Right ventricle myocardium superior (tissue), 1 donor: ENCODE measurements at regions not wholly inside any gene's neighbourhood (a gene's known extent, or its start where the extent isn't known, plus 50 kb on each side); places are given as distances from the start of the nearest gene placed in this dataset.
A peak's percentile ranks its signal among the peaks of the same experiment; 100 is the strongest.

Source experiments
- ATAC-seq: fragments of 200-7000 bp; cut with Tn5 transposase; one replicate; pipeline ENCODE4 v1.9.1; 2020; ENCODE audit warnings: mild to moderate bottlenecking; ENCODE audit not compliant: poor library complexity
- DNase-seq: peaks from one replicate; pipeline ENCODE4 v3.0.0-alpha.2; 2020
- intact Hi-C: fragments of 100-400 bp; cut with DNase I; formaldehyde crosslinking; loops from one replicate; pipeline ENCODE4 v1.11.2; 2022
- donor health status: DM: no; HTN: yes; CAD: no; lungs with severe emphysema.

DNA sequence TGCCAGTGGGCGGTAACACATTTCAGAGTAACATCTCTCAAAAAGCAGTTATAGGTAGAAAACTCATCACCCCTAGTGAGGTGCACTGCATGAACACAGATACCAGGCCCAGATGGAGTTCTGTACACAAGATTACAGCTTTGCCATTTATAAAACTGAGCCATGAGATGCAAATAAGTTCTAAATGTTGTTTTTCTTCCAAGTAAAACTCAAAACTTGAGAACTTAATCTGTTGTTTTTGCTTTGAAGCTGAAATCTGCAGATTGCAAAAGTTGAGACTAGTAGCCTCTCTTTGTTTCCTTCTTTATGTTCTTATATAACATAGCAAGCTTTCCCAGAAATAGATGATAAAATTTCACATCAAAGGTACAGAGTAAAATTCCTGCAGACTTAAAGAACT is 434.1 kb downstream of the PLK2 start:
- ATAC-seq (no peak), DNase-seq (no peak)
- intact Hi-C loops: no loop called here

DNA sequence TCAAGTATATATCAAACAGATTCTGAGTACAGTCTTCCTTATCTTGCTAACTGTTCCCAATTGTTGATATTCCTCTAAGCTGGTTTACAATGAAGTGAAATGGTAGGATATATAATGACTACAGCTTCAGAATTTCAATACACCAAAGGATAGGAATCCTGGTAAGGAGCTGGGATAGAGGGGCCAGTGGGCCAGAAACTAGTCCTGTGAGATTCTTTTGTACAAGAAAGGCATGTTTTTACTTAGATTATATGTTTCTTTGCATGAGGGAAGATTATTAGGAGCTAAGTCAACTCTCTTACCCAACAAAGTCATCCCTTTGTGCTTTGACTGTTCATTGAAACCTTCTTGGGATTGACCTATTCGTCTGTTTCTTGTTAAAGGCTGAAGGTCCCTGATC is 435.7 kb downstream of the PLK2 start:
- DNase-seq (no peak), ATAC-seq (no peak)
- intact Hi-C loops: no loop called here

DNA sequence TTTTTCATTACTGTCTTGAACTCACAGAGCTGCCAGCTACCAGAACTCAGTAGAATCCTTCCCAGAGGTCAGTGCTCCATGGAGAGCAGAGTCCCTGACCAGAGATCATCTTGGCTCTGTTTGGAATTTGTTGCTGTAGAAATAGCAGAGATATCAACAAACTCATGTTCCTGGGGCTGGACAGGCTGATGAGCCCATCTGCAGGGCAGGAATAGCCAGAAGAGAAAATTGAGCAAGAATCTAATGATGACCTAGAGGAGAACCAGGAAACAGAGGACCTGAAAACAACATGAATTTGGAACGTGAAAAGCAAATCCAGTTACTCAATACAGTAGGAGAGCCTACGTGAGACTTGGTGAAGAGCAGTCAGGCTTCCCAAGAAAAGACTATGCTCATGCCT is 437.8 kb downstream of the PLK2 start:
- intact Hi-C loops: no loop called here
- DNase-seq: no peak

DNA sequence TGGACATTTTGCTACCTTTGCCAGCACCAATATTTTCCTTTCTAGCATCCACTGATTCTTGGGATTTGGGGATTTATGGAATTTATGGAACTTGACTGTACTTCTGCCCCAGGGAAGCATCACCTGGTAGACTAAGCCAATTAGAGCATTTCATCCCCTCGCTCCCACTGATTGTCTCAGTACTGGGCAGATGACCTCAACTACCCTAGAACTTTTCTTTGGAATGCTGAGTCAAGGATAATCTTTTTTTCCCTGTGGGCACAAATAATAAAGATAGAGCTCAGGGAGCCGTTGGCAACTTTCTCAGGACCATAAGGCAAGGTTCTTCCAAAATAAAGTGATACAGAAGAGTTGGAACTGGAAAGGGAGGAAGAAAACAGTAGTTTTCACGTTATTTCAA is 438.4 kb downstream of the PLK2 start:
- intact Hi-C loops: no loop called here
- DNase-seq (no peak), ATAC-seq (no peak)

More for the DNA sequence above, 437.8 kb downstream of the PLK2 start:
- ATAC-seq: peak; percentile 60

DNA sequence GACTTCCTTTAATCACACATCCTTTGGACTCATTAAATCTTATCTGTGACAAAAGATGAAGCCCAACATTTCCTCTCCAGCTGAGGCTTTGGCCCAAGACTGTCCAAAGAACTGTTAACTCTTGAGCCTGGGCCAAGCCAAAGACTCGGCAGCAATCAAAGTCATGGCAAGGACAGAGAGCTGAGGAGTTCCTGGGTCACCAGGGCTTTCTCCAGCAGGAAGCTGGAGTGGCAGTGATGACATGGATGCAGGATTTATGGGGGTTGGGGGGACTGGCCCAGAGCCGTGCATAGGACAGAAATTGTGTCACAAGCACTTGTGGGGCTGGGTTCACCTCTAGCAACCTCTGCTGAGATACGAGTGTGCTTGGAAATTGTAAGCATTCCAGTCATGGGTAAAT is 440.3 kb downstream of the PLK2 start:
- intact Hi-C loops: no loop called here
- peak; percentile 95 for ATAC-seq

DNA sequence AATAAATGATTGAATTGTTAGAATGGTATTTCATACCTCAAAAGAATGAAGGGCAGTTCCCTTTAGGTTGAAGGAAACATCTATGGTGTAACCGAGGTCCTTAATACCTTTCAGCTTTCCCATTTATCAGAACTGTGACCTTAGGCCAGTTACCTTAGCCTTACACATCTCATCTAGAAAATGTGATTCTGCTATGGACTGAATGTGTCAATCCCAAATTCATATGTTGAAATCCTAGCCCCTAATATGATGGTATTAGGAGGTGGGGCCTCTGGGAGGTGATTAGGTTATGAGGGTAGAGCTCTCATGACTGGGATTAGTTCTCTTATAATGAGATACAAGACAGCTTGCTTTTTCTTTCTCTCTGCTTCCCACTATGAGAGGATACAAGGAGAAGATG is 441.9 kb downstream of the PLK2 start:
- ATAC-seq: no peak
- DNase-seq: no peak
- intact Hi-C loops: no loop called here

More for the DNA sequence above, 440.3 kb downstream of the PLK2 start:
- peak; percentile 80 for DNase-seq

DNA sequence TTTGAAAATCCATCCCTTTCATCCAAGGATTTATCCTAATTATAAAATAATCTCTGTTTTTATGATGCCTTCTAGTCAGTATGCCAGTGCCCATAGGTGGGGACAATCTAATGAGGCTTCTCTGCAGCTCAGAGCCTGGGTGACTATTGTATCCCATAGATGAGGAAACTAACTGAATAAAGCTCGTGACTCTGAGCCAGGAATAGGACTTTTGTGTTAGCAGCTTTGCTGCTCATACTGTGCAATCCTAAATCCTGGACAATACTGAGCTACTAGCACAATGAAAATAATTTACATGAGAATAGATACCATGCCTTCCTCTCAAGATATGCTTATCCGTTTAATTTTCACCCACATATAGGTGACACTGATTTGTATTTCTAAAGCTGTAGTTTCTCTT is 443.0 kb downstream of the PLK2 start:
- intact Hi-C loops: no loop called here

DNA sequence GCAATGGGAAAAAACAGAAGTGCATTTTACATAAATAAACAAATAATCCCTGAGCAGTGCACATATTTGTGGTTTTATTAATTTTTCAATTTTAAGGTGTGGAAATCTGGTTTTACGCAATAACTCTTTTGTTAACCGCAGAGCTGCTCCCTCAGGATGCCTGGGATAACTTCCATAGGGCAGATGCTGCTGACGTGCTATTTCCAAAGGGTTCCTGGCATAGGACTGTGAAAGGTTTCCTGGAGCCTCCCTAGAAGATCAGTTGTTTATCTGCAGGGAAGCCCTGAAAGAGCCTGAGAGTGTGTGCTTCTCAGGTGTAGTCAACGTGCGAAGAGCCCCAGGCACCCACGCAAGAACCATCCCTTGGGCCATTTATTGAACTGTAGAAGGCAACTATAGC is 443.5 kb downstream of the PLK2 start:
- DNase-seq: no peak
- no peak for ATAC-seq
- intact Hi-C loops: no loop called here

More for the DNA sequence above, 443.0 kb downstream of the PLK2 start:
- no peak for DNase-seq
- no peak for ATAC-seq

DNA sequence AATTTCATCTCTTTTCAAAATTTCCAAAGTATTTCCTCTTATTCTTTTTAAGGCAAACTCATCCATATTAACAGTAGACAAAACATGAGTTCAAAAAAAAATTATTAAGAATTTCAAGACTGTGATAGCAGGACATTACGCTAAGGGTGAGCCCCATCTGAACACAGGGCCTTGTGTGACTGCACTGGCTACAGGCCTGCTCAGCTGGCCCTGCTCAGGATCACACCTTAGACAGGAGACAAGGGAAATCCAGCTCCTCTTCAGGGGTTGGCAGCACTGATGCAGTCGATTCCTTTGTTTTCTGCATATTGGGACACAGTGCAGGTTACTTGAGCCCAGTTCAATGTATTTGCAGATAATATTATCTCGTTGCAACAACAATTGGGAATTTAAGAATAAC is 444.7 kb downstream of the PLK2 start:
- ATAC-seq: peak; percentile 41
- no peak for DNase-seq
- intact Hi-C loops: no loop called here

DNA sequence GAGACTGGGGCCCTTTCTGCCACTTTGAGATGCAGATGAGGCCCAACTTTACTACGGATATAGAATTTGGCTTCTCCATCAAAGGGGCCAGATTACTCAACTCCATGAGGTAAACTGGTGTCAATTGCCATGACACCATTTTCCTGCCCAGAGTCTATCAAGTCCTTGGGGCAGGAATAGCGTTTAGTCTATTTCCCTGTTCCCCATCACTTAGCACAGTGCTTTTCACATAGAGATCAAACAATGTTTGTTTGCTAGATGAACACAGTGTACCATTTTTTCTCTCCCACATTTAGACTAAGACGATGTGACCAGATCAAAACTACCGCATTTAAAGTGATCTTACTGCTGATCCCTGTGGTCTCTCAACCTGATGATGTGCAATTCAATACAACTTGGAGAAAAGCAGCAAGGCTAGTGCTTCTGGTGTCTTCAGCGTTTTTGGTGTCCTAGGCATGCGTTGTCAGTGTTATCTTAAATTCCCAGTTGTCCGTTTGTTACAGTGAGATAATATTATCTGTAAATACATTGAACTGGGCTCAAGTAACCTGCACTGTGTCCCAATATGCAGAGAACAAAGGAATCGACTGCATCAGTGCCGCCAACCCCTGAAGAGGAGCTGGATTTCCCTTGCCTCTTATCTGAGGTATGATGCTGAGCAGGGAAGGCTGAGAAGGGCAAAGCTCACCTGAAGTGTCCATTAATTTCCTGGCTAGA is 446.2 kb downstream of the PLK2 start:
- ATAC-seq (no peak), DNase-seq (no peak)
- intact Hi-C loops: no loop called here

DNA sequence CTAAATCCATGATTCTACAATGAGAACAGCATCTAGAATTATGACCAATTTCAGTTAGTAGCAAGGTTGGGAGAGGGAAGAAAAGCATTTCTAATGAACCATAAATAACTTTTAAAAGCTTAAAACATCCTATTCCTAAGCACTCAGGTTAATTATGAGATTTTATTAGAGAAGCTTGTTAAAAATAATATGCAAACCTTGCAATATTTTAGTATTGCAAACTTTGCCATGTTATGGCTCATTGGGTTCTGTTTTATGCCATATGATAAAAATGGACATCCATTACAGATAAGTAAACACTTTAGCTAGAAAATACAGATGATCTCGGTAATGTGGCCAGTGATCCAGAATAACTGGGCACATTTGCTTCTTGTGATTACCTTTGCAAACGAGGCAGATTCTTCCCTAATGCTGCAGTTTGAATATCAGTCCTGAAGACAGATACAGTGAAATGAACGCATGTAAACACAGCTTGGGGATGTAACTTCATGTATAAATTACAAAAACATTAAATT is 447.0 kb downstream of the PLK2 start:
- ATAC-seq (no peak), DNase-seq (no peak)
- intact Hi-C loops: no loop called here

DNA sequence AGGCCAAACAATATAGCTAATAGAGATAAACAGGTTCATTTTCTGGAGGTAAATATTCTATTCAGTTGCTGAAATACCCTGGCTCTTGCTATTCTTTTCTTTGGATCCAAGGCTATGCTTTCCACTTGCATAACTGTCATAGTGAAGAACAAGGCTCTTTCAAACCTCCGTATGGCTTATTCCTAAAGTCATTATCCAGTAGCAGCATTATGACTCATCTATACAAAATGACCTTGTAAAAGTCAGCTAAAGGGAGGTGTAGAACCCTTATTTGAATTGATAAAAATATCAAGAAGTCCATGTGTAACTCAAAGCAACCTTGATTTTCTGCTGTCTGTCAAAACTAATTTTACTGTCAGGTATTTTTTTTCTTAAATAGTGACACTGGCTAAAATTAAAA is 447.8 kb downstream of the PLK2 start:
- DNase-seq: no peak
- no peak for ATAC-seq
- intact Hi-C loops: no loop called here

DNA sequence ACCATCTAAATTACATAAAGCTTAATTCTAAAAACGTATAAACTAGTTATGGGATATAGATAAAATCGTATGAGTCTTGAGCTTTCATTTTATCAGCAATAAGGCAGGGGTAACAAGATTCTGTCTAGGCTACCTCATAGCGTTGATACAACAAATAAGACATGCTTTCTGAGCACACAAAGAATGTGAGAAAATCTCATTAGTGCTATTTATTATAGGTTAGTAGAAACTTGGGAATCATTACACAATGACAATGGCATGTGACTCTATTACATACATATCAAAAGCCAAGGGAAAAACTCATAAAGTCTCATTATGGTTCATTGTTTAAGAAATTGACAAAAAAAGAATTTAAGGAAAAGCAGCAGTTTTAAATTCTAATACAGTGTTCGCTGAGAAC is 448.6 kb downstream of the PLK2 start:
- DNase-seq: no peak
- no peak for ATAC-seq
- intact Hi-C loops: no loop called here

DNA sequence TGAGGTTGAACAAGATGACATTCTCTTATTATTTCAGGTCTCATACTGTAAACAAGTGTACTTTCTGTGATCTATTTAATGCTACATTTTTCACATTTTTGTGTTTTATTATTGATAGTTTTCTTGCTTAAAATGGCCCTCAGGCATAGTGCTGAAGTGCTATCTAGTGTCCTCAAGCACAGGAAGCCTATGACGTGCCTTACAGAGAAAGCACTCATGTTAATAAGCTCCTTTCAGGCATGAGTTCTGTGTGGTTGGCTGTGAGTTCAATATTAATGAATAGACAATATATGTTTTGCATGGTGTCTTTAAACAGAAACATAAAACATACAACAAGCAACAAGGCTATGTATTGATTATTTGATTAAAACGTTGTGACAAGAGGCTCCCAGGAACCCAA is 450.1 kb downstream of the PLK2 start:
- no peak for ATAC-seq
- intact Hi-C loops: no loop called here
- DNase-seq: no peak

DNA sequence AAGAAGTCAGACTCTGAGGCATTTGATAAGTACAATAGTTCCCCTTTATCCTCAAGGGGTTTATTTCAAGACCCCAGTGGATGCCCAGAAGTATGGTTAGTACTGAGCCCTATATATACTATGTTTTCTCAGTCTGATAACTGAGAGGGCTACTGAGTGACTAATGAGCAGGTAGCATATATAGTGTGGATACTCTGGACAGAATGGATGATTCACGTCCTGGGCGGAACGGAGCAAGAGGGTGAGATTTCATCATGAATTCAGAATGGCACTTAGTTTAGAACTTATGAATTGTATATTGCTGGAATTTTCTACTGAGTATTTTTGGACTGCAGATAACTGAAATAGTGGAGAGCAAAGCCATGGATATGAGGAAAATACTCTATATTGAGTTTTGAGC is 457.6 kb downstream of the PLK2 start:
- intact Hi-C loops: no loop called here
- DNase-seq (no peak), ATAC-seq (no peak)

DNA sequence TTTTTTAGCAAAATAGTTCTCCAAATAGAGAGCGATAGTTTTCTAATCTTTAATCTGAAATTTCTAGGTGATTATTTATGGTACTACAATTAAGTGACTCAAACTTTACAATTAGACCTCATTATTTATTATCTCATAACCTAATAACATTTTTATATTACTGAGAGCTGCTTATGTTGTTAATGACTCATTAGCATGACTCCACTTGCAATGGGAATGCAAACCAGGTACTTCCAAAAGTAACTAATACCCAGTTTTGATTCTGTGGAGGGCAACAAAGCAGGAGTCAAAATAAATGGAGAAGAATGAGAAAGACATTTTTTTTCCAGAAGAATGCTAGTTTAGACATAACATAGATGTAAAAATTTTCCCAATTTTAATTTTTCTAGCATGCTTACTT is 466.0 kb downstream of the PLK2 start:
- ATAC-seq: no peak
- DNase-seq: no peak
- intact Hi-C loops: no loop called here

DNA sequence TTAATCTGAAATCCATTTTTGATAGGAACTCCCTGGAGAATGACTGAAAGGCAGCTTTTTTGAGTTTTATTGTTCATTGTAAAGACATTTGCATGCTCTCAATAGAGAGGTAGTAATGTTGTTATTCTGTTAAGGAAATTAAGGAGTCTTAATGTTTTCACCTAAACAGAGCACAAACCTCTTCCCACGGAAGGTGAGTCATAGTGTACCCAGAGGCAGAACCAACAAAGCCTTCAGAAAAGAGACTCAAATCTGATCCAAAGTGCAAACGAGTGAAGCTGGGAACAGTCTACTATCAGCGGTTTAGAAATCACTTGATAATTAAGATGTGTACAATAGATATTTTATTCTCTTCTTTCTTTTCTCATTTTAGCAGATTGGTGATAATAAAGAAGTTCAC is 470.5 kb downstream of the PLK2 start:
- intact Hi-C loops: no loop called here
- DNase-seq (no peak), ATAC-seq (no peak)

DNA sequence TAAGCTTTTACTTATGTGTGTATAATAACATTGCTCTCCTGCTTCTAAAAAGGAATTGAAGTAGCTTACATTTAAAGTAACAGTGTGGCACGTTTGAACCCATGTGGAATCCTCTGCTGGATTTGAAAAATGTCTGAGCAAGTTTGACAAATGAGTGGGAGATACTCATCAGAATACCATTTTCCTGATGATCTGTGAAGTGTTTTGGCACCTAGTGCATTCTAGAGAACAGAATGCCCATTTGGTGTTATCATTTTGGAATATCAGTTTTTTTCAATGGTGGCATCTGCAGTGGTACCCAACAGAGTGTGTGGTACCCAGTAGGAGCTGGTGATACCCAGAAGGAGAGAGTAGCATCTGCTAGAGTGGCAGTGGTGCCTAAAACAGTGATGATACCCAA is 471.1 kb downstream of the PLK2 start:
- DNase-seq: no peak
- ATAC-seq: no peak
- intact Hi-C loops: no loop called here

DNA sequence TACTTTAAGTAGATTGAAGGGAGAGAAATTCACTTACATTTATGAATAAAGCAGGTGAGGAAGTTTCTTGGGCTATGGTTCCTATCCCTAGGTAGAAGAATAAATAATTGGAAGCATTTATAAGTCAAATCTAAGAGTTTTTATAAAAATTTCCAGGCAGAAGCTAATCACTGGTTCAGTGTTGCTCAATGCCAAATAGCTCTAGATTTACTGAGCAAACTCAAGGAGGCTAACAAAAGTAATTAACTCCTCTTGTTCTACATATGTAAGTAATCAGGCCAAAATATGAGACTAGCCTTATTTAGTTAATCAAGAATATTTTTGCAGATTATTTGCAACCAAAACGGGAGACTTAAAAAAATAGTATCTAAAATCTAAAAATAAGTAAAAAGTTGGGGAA is 472.3 kb downstream of the PLK2 start:
- DNase-seq: no peak
- ATAC-seq: no peak
- intact Hi-C loops: no loop called here

DNA sequence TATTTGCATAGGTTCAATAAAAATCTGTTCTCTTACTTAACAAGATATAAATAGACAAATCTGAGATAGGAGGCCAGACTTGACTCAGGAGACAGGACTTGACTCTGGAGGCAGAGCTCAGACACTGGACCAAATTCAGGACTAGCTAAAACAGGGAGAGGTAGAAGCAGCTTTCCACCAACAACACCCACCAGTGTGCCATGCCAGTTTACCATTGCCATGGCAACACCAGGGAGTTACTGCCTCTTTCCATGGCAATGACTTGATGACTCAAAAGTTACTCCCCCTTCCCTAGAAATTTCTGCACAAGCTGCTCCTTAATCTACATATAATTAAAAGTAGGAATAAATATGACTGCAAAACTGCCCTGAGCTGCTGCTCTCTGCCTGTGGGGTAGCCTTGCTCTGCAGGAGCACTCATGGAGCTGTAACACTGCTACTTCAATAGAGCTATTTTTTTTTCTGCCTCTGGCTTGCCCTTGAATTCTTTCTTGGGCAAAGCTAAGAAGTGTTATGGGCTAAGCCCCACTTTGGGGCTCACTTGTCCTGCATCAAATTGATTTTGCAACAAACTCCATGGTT is 473.0 kb downstream of the PLK2 start:
- no peak for ATAC-seq
- DNase-seq: no peak
- intact Hi-C loops: no loop called here

DNA sequence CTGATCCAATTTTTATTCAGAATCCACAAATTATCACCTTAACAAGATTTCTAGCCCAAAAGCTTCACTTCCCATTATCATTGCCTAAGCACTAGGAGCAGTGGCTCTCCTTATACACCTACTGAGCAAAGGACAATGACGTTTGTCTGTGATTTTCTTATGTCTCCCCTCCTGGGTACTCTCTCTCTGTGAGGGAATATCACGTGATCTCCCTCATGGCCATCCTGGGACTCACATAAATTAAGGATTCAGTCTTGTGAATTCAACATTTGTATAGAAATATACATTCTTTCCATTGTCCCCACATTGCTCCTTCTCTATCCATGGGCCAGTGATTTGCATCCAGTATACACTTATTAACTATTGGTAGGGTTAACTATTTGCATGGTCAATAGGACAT is 476.5 kb downstream of the PLK2 start:
- ATAC-seq: no peak
- intact Hi-C loops: no loop called here
- no peak for DNase-seq
